ENCODE measurements at regions not wholly inside any gene's neighbourhood (a gene's known extent, or its start where the extent isn't known, plus 50 kb on each side); places are given as distances from the start of the nearest gene placed in this dataset.

DNA sequence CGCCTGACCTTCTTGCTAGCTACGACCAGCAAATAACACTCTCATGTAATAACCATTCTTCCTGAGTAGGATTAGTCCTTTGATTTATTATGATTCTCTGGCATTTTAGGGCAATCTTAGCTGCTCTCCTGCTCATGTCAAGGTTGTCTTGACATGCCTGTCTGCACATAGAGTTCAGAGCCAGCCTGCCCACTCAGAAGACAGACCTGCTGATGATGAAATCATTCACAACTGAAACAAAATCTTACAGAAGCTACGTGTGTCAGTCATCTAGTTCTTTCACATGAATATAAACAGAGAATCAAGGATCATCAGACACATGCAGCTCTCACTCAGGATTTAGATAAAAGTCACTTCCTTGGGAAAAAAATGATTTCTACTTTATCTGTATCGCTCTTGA, 173.6 kb upstream of the LYSMD4 start:
- intact Hi-C loops (cut with micrococcal nuclease), result no loop called here
- no TSS peak for BruUV-seq (replicated peaks)
- no peak overlapping the region for H3K4me3 Mint-ChIP-seq (ENCODE audit: unreplicated experiment)
- peaks cover 2% of the 10 kb centered on the region for H3K4me1 Mint-ChIP-seq (ENCODE audit: insufficient read depth, unreplicated experiment)
- no peak overlapping the region for H3K27ac Mint-ChIP-seq (ENCODE audit: low read depth, unreplicated experiment)
- no peaks in the 10 kb centered on the region for H3K9me3 Mint-ChIP-seq (ENCODE audit: unreplicated experiment)
- H3K36me3 Mint-ChIP-seq (ENCODE audit: insufficient read depth, unreplicated experiment), result no peaks in the 10 kb centered on the region
- CTCF ChIA-PET, result no interaction called here
- TF ChIP-seq CTCF (IDR thresholded peaks at IDR 0.05; ENCODE audit: unreplicated experiment), result no peak
- no peak for DNase-seq (ENCODE audit: unreplicated experiment)
- H3K27me3 Mint-ChIP-seq (ENCODE audit: insufficient read depth, unreplicated experiment), result peaks cover 19% of the 10 kb centered on the region
- POLR2A ChIA-PET, result interaction anchor here (0.9 to 1.3 kb wide), 2 partner anchors 19 to 443 kb away, joined by 3 to 5 read pairs; no protein-coding TSS in a partner anchor

- CTCF ChIA-PET, result no interaction called here
- BruUV-seq (replicated peaks), result no TSS peak
- TF ChIP-seq CTCF (IDR thresholded peaks at IDR 0.05; ENCODE audit: unreplicated experiment), result no peak
- Mint-ChIP-seq H3K9me3 (ENCODE audit: unreplicated experiment) (no peaks in the 10 kb centered on the region), H3K4me1 (ENCODE audit: insufficient read depth, unreplicated experiment) (no peaks in the 10 kb centered on the region), H3K27ac (ENCODE audit: low read depth, unreplicated experiment) (no peak overlapping the region), H3K4me3 (ENCODE audit: unreplicated experiment) (no peak overlapping the region), H3K27me3 (ENCODE audit: insufficient read depth, unreplicated experiment) (peaks cover 19% of the 10 kb centered on the region), H3K36me3 (ENCODE audit: insufficient read depth, unreplicated experiment) (no peaks in the 10 kb centered on the region)
- intact Hi-C loops (cut with micrococcal nuclease), result no loop called here
- DNase-seq (ENCODE audit: unreplicated experiment), result no peak
- POLR2A ChIA-PET, result interaction anchor here (0.6 to 1.3 kb wide), 4 partner anchors 19 to 631 kb away, joined by 3 to 5 read pairs (median 3); no protein-coding TSS in a partner anchor
Measured at GRCh38 chr15:99906311-99906710, 173.1 kb upstream of the LYSMD4 start.

GRCh38 chr15:99902248-99902928, 169.2 kb upstream of the LYSMD4 start:
- ChIA-PET POLR2A (no interaction called here), CTCF (interaction anchor here (0.7 to 0.8 kb wide), 2 partner anchors 448 to 658 kb away, joined by 3 read pairs; no protein-coding TSS in a partner anchor)
- no TSS peak for BruUV-seq (replicated peaks)
- H3K9me3 Mint-ChIP-seq (ENCODE audit: unreplicated experiment), result peaks cover 7% of the 10 kb centered on the region
- no peak overlapping the region for H3K4me3 Mint-ChIP-seq (ENCODE audit: unreplicated experiment)
- intact Hi-C loops (cut with micrococcal nuclease), result no loop called here
- no peak for DNase-seq (ENCODE audit: unreplicated experiment)
- peaks cover 5% of the 10 kb centered on the region for H3K36me3 Mint-ChIP-seq (ENCODE audit: insufficient read depth, unreplicated experiment)
- H3K4me1 Mint-ChIP-seq (ENCODE audit: insufficient read depth, unreplicated experiment), result no peaks in the 10 kb centered on the region
- no peak overlapping the region for H3K27ac Mint-ChIP-seq (ENCODE audit: low read depth, unreplicated experiment)
- peaks cover 19% of the 10 kb centered on the region for H3K27me3 Mint-ChIP-seq (ENCODE audit: insufficient read depth, unreplicated experiment)
- no peak for TF ChIP-seq CTCF (IDR thresholded peaks at IDR 0.05; ENCODE audit: unreplicated experiment)

DNA sequence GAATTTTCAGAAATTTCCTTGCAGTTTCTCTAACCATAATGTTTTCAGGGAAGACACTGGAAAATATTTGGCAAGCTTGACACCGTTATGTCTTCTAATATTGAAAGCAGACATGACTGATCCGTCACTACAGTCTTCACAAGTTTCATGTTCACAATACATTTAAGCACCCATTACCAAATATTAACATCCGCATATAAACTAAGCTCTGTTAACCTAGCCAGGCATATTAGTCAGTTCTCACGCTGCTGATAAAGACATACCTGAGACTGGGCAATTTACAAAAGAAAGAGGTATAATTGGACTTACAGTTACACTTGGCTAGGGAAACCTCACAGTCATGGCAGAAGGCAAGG, 162.7 kb upstream of the LYSMD4 start:
- no peak for TF ChIP-seq CTCF (IDR thresholded peaks at IDR 0.05; ENCODE audit: unreplicated experiment)
- H3K9me3 Mint-ChIP-seq (ENCODE audit: unreplicated experiment), result peaks cover 7% of the 10 kb centered on the region
- no peak for DNase-seq (ENCODE audit: unreplicated experiment)
- POLR2A ChIA-PET, result interaction anchor here (1.5 kb wide), 1 partner anchor 10 kb away, joined by 3 read pairs; no protein-coding TSS in a partner anchor
- H3K4me3 Mint-ChIP-seq (ENCODE audit: unreplicated experiment), result no peak overlapping the region
- peaks cover 5% of the 10 kb centered on the region for H3K36me3 Mint-ChIP-seq (ENCODE audit: insufficient read depth, unreplicated experiment)
- H3K27me3 Mint-ChIP-seq (ENCODE audit: insufficient read depth, unreplicated experiment), result peaks cover 12% of the 10 kb centered on the region
- H3K27ac Mint-ChIP-seq (ENCODE audit: low read depth, unreplicated experiment), result no peak overlapping the region
- BruUV-seq (replicated peaks), result no TSS peak
- CTCF ChIA-PET, result no interaction called here
- no peaks in the 10 kb centered on the region for H3K4me1 Mint-ChIP-seq (ENCODE audit: insufficient read depth, unreplicated experiment)
- intact Hi-C loops (cut with micrococcal nuclease), result no loop called here
